ENCODE measurements at regions not wholly inside any gene's neighbourhood (a gene's known extent, or its start where the extent isn't known, plus 50 kb on each side); places are given as distances from the start of the nearest gene placed in this dataset.
"Not testable (repeated sequence)": the region's sequence is repeated elsewhere in the genome, so short reads cannot be mapped to it uniquely, and the experiment has no call there.

GRCh38 chr6:67882436-67883311 is 752.4 kb upstream of the ADGRB3 start:
- H3K27me3 ChIP-seq (ENCODE audit: control insufficient read depth in 5 of 5, insufficient read depth in 4 of 5, low read length in 5 of 5) = no peaks in the 10 kb centered on the region
- no peak overlapping the region for H3K4me3 ChIP-seq (ENCODE audit: low read depth in 1 of 5, low read length in 5 of 5)
- no peak overlapping the region for H3K9ac ChIP-seq (ENCODE audit: low read length in 5 of 5)
- no peaks in the 10 kb centered on the region for H3K4me1 ChIP-seq (ENCODE audit: control insufficient read depth in 5 of 5, insufficient read depth in 5 of 5, low read length in 5 of 5)
- no peaks in the 10 kb centered on the region for H3K36me3 ChIP-seq (ENCODE audit: control insufficient read depth in 5 of 5, insufficient read depth in 5 of 5, low read length in 5 of 5)
- H3K9me3 ChIP-seq (ENCODE audit: control insufficient read depth in 5 of 5, low read length in 5 of 5) = peaks cover 0 to 20% (median 2%) of the 10 kb centered on the region in 5 donors
- no peak overlapping the region for H3K27ac ChIP-seq (ENCODE audit: low read depth, low read length)

- no peaks in the 10 kb centered on the region for H3K36me3 ChIP-seq (ENCODE audit: control insufficient read depth in 5 of 5, insufficient read depth in 5 of 5, low read length in 5 of 5)
Measured at GRCh38 chr6:67881706-67882065, 753.4 kb upstream of the ADGRB3 start.

GRCh38 chr6:67880939-67881705 is 754.0 kb upstream of the ADGRB3 start:
- H3K27ac ChIP-seq (ENCODE audit: low read depth, low read length) = no peak overlapping the region

More at GRCh38 chr6:67881706-67882065, 753.4 kb upstream of the ADGRB3 start:
- Histone ChIP-seq H3K4me1 (ENCODE audit: control insufficient read depth in 5 of 5, insufficient read depth in 5 of 5, low read length in 5 of 5) (no peaks in the 10 kb centered on the region), H3K27me3 (ENCODE audit: control insufficient read depth in 5 of 5, insufficient read depth in 4 of 5, low read length in 5 of 5) (no peaks in the 10 kb centered on the region), H3K4me3 (ENCODE audit: low read depth in 1 of 5, low read length in 5 of 5) (no peak overlapping the region), H3K9ac (ENCODE audit: low read length in 5 of 5) (no peak overlapping the region), H3K27ac (ENCODE audit: low read depth, low read length) (no peak overlapping the region), H3K9me3 (ENCODE audit: control insufficient read depth in 5 of 5, low read length in 5 of 5) (peaks cover 0 to 16% (median 2%) of the 10 kb centered on the region in 5 donors)

GRCh38 chr6:67880343-67880742 is 754.7 kb upstream of the ADGRB3 start:
- H3K4me3 ChIP-seq (ENCODE audit: low read depth in 1 of 5, low read length in 5 of 5) = not testable (repeated sequence)

More at GRCh38 chr6:67880939-67881705, 754.0 kb upstream of the ADGRB3 start:
- H3K9ac ChIP-seq (ENCODE audit: low read length in 5 of 5) = no peak overlapping the region
- H3K27me3 ChIP-seq (ENCODE audit: control insufficient read depth in 5 of 5, insufficient read depth in 4 of 5, low read length in 5 of 5) = no peaks in the 10 kb centered on the region
- H3K36me3 ChIP-seq (ENCODE audit: control insufficient read depth in 5 of 5, insufficient read depth in 5 of 5, low read length in 5 of 5) = no peaks in the 10 kb centered on the region
- H3K4me1 ChIP-seq (ENCODE audit: control insufficient read depth in 5 of 5, insufficient read depth in 5 of 5, low read length in 5 of 5) = peaks cover 0 to under 1% (median 0%) of the 10 kb centered on the region in 5 donors
- peaks cover 0 to 15% (median 2%) of the 10 kb centered on the region in 5 donors for H3K9me3 ChIP-seq (ENCODE audit: control insufficient read depth in 5 of 5, low read length in 5 of 5)
- H3K4me3 ChIP-seq (ENCODE audit: low read depth in 1 of 5, low read length in 5 of 5) = no peak overlapping the region

GRCh38 chr6:67879928-67880327 is 755.2 kb upstream of the ADGRB3 start:
- not testable (repeated sequence) for H3K36me3 ChIP-seq (ENCODE audit: control insufficient read depth in 5 of 5, insufficient read depth in 5 of 5, low read length in 5 of 5); H3K4me3 ChIP-seq (ENCODE audit: low read depth in 1 of 5, low read length in 5 of 5); H3K4me1 ChIP-seq (ENCODE audit: control insufficient read depth in 5 of 5, insufficient read depth in 5 of 5, low read length in 5 of 5); H3K27me3 ChIP-seq (ENCODE audit: control insufficient read depth in 5 of 5, insufficient read depth in 4 of 5, low read length in 5 of 5); H3K27ac ChIP-seq (ENCODE audit: low read depth, low read length); H3K9ac ChIP-seq (ENCODE audit: low read length in 5 of 5)
- peaks cover 0 to 15% (median 2%) of the 10 kb centered on the region in 5 donors for H3K9me3 ChIP-seq (ENCODE audit: control insufficient read depth in 5 of 5, low read length in 5 of 5)

More at GRCh38 chr6:67880343-67880742, 754.7 kb upstream of the ADGRB3 start:
- not testable (repeated sequence) for H3K4me1 ChIP-seq (ENCODE audit: control insufficient read depth in 5 of 5, insufficient read depth in 5 of 5, low read length in 5 of 5); H3K27ac ChIP-seq (ENCODE audit: low read depth, low read length); H3K36me3 ChIP-seq (ENCODE audit: control insufficient read depth in 5 of 5, insufficient read depth in 5 of 5, low read length in 5 of 5); H3K27me3 ChIP-seq (ENCODE audit: control insufficient read depth in 5 of 5, insufficient read depth in 4 of 5, low read length in 5 of 5); H3K9ac ChIP-seq (ENCODE audit: low read length in 5 of 5)
- peaks cover 0 to 15% (median 2%) of the 10 kb centered on the region in 5 donors for H3K9me3 ChIP-seq (ENCODE audit: control insufficient read depth in 5 of 5, low read length in 5 of 5)

GRCh38 chr6:67879105-67879904 is 755.8 kb upstream of the ADGRB3 start:
- H3K9ac ChIP-seq (ENCODE audit: low read length in 5 of 5); H3K27ac ChIP-seq (ENCODE audit: low read depth, low read length); H3K4me3 ChIP-seq (ENCODE audit: low read depth in 1 of 5, low read length in 5 of 5): not testable (repeated sequence)

GRCh38 chr6:67878216-67878615 is 756.9 kb upstream of the ADGRB3 start:
- H3K27me3 ChIP-seq (ENCODE audit: control insufficient read depth in 5 of 5, insufficient read depth in 4 of 5, low read length in 5 of 5); H3K36me3 ChIP-seq (ENCODE audit: control insufficient read depth in 5 of 5, insufficient read depth in 5 of 5, low read length in 5 of 5); H3K9ac ChIP-seq (ENCODE audit: low read length in 5 of 5); H3K27ac ChIP-seq (ENCODE audit: low read depth, low read length); H3K4me3 ChIP-seq (ENCODE audit: low read depth in 1 of 5, low read length in 5 of 5); H3K9me3 ChIP-seq (ENCODE audit: control insufficient read depth in 5 of 5, low read length in 5 of 5); H3K4me1 ChIP-seq (ENCODE audit: control insufficient read depth in 5 of 5, insufficient read depth in 5 of 5, low read length in 5 of 5): not testable (repeated sequence)

More at GRCh38 chr6:67879105-67879904, 755.8 kb upstream of the ADGRB3 start:
- H3K27me3 ChIP-seq (ENCODE audit: control insufficient read depth in 5 of 5, insufficient read depth in 4 of 5, low read length in 5 of 5); H3K36me3 ChIP-seq (ENCODE audit: control insufficient read depth in 5 of 5, insufficient read depth in 5 of 5, low read length in 5 of 5); H3K4me1 ChIP-seq (ENCODE audit: control insufficient read depth in 5 of 5, insufficient read depth in 5 of 5, low read length in 5 of 5): not testable (repeated sequence)
- H3K9me3 ChIP-seq (ENCODE audit: control insufficient read depth in 5 of 5, low read length in 5 of 5) = peaks cover 0 to 15% (median 3%) of the 10 kb centered on the region in 5 donors

GRCh38 chr6:67877288-67877687 is 757.8 kb upstream of the ADGRB3 start:
- no peak overlapping the region for H3K9ac ChIP-seq (ENCODE audit: low read length in 5 of 5)
- peaks cover 0 to 4% (median 0%) of the 10 kb centered on the region in 5 donors for H3K9me3 ChIP-seq (ENCODE audit: control insufficient read depth in 5 of 5, low read length in 5 of 5)
- no peak overlapping the region for H3K4me3 ChIP-seq (ENCODE audit: low read depth in 1 of 5, low read length in 5 of 5)
- H3K27ac ChIP-seq (ENCODE audit: low read depth, low read length) = no peak overlapping the region
- H3K4me1 ChIP-seq (ENCODE audit: control insufficient read depth in 5 of 5, insufficient read depth in 5 of 5, low read length in 5 of 5) = peaks cover 0 to 6% (median 0%) of the 10 kb centered on the region in 5 donors
- H3K27me3 ChIP-seq (ENCODE audit: control insufficient read depth in 5 of 5, insufficient read depth in 4 of 5, low read length in 5 of 5) = no peaks in the 10 kb centered on the region
- H3K36me3 ChIP-seq (ENCODE audit: control insufficient read depth in 5 of 5, insufficient read depth in 5 of 5, low read length in 5 of 5) = no peaks in the 10 kb centered on the region

GRCh38 chr6:67875877-67876383 is 759.2 kb upstream of the ADGRB3 start:
- H3K4me1 ChIP-seq (ENCODE audit: control insufficient read depth in 5 of 5, insufficient read depth in 5 of 5, low read length in 5 of 5) = peaks cover 0 to 6% (median 0%) of the 10 kb centered on the region in 5 donors
- no peak overlapping the region for H3K9ac ChIP-seq (ENCODE audit: low read length in 5 of 5)
- no peaks in the 10 kb centered on the region for H3K27me3 ChIP-seq (ENCODE audit: control insufficient read depth in 5 of 5, insufficient read depth in 4 of 5, low read length in 5 of 5)
- peaks cover 0 to 4% (median 0%) of the 10 kb centered on the region in 5 donors for H3K9me3 ChIP-seq (ENCODE audit: control insufficient read depth in 5 of 5, low read length in 5 of 5)
- no peaks in the 10 kb centered on the region for H3K36me3 ChIP-seq (ENCODE audit: control insufficient read depth in 5 of 5, insufficient read depth in 5 of 5, low read length in 5 of 5)
- peak overlapping the region in 1 of 5 donors; percentile 22 for H3K4me3 ChIP-seq (ENCODE audit: low read depth in 1 of 5, low read length in 5 of 5)
- no peak overlapping the region for H3K27ac ChIP-seq (ENCODE audit: low read depth, low read length)

Data from subcutaneous abdominal adipose tissue (tissue), 5 donors.